PC-9 (cell line): ENCODE measurements at regions not wholly inside any gene's neighbourhood (a gene's known extent, or its start where the extent isn't known, plus 50 kb on each side); places are given as distances from the start of the nearest gene placed in this dataset.

ENCODE experiments used
- CTCF ChIP-seq: fragments of 200-600 bp; sonication (generic); conservative IDR thresholded peaks from 2 replicates; pipeline ENCODE4 v1.6.1; 2017; ENCODE audit warnings: mixed run types, antibody characterized with exemption, mild to moderate bottlenecking, moderate library complexity
- EZH2 ChIP-seq: fragments of 200-600 bp; sonication (generic); IDR thresholded peaks from 2 replicates; pipeline ENCODE4 v1.8.0; 2017; ENCODE audit warnings: antibody characterized with exemption, low read depth

- no peak for TF ChIP-seq CTCF
- no peak for TF ChIP-seq EZH2
Measured at GRCh38 chr13:74687442-74688182, 553.4 kb upstream of the KLF12 start.
